ENCODE measurements at regions not wholly inside any gene's neighbourhood (a gene's known extent, or its start where the extent isn't known, plus 50 kb on each side); places are given as distances from the start of the nearest gene placed in this dataset.
"Not testable (repeated sequence)": the region's sequence is repeated elsewhere in the genome, so short reads cannot be mapped to it uniquely, and the experiment has no call there.

GRCh38 chr17:52409222-52409621 is 250.7 kb upstream of the CA10 start:
- TF ChIP-seq CTCF (IDR thresholded peaks at IDR 0.05; ENCODE audit: extremely low read depth in 1 of 2, insufficient read depth in 1 of 2, low read depth in 1 of 2, low read length in 2 of 2); JUN (IDR thresholded peaks at IDR 0.05; ENCODE audit: borderline replicate concordance, insufficient read depth, insufficient read length, low read depth); EZH2 (IDR thresholded peaks at IDR 0.05; ENCODE audit: borderline replicate concordance, low read depth, low read length, severe bottlenecking); POLR2AphosphoS5 (IDR thresholded peaks at IDR 0.05; ENCODE audit: insufficient read depth, low read depth, low read length): not testable (repeated sequence)
